Endothelial cell of umbilical vein (primary cell): ENCODE measurements at regions not wholly inside any gene's neighbourhood (a gene's known extent, or its start where the extent isn't known, plus 50 kb on each side); places are given as distances from the start of the nearest gene placed in this dataset.

Source experiments
- EZH2 ChIP-seq: IDR thresholded peaks from 2 replicates; pipeline ENCODE4 v1.6.1; 2012; ENCODE audit warnings: borderline replicate concordance, low read depth, mild to moderate bottlenecking, moderate library complexity, low read length, inconsistent platforms; ENCODE audit not compliant: severe bottlenecking
- MYC ChIP-seq: IDR thresholded peaks from one replicate; pipeline ENCODE4 v1.6.1; 2011; ENCODE audit warnings: mild to moderate bottlenecking, low read depth, low read length
- POLR2A ChIP-seq: IDR thresholded peaks from 2 replicates; pipeline ENCODE4 v1.6.1; 2012; ENCODE audit warnings: low read depth, mild to moderate bottlenecking, control low read depth, low read length
- POLR2AphosphoS5 ChIP-seq: IDR thresholded peaks from 2 replicates; pipeline ENCODE4 v1.6.1; 2012; ENCODE audit warnings: low read depth, mild to moderate bottlenecking, control low read depth, low read length, moderate library complexity; ENCODE audit not compliant: insufficient read depth
- TF ChIP-seq, protein P1 (sequence below), 2 donors: IDR thresholded peaks; 1 replicate in 1 of 2; 2 replicates in 1 of 2; pipeline ENCODE4 v1.5.1; 2011; ENCODE audit warnings: low read length in 2 of 2, mild to moderate bottlenecking in 2 of 2, moderate library complexity in 2 of 2, control low read depth in 1 of 2, inconsistent platforms in 1 of 2, low read depth in 1 of 2; ENCODE audit not compliant: insufficient read depth in 1 of 2; ENCODE audit errors: extremely low read depth in 1 of 2
- TF ChIP-seq, protein P2 (sequence below): IDR thresholded peaks from 2 replicates; pipeline ENCODE4 v1.6.1; 2011; ENCODE audit not compliant: insufficient read depth, insufficient read length

DNA sequence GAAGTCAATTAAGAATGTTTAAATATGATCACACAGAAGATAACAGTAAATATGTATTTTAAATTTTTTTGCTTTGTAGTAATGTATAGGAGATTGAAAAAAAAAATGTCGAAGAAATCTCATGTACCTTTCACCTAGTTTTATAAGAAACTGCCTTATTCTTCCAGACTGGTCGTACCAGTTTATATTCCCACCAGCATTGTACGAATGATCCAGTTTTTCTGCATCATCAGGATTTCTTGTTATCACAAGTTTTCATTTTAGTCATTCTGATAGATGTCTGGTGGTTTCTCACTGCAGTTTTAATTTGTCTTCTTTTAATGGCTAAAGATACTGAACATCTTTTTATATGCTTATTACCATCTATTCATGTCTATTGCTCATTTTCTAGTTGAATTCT, 101.8 kb upstream of the CTSC start:
- TF ChIP-seq, protein P1, sequence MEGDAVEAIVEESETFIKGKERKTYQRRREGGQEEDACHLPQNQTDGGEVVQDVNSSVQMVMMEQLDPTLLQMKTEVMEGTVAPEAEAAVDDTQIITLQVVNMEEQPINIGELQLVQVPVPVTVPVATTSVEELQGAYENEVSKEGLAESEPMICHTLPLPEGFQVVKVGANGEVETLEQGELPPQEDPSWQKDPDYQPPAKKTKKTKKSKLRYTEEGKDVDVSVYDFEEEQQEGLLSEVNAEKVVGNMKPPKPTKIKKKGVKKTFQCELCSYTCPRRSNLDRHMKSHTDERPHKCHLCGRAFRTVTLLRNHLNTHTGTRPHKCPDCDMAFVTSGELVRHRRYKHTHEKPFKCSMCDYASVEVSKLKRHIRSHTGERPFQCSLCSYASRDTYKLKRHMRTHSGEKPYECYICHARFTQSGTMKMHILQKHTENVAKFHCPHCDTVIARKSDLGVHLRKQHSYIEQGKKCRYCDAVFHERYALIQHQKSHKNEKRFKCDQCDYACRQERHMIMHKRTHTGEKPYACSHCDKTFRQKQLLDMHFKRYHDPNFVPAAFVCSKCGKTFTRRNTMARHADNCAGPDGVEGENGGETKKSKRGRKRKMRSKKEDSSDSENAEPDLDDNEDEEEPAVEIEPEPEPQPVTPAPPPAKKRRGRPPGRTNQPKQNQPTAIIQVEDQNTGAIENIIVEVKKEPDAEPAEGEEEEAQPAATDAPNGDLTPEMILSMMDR (IDR thresholded peaks at IDR 0.05; ENCODE audit: extremely low read depth in 1 of 2, insufficient read depth in 1 of 2, low read depth in 1 of 2, low read length in 2 of 2), result no peak
- TF ChIP-seq POLR2A (no peak), POLR2AphosphoS5 (no peak), MYC (no peak), EZH2 (no peak)
- TF ChIP-seq, protein P2, sequence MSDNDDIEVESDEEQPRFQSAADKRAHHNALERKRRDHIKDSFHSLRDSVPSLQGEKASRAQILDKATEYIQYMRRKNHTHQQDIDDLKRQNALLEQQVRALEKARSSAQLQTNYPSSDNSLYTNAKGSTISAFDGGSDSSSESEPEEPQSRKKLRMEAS, result no peak
